ENCODE measurements at regions not wholly inside any gene's neighbourhood (a gene's known extent, or its start where the extent isn't known, plus 50 kb on each side); places are given as distances from the start of the nearest gene placed in this dataset.

DNA sequence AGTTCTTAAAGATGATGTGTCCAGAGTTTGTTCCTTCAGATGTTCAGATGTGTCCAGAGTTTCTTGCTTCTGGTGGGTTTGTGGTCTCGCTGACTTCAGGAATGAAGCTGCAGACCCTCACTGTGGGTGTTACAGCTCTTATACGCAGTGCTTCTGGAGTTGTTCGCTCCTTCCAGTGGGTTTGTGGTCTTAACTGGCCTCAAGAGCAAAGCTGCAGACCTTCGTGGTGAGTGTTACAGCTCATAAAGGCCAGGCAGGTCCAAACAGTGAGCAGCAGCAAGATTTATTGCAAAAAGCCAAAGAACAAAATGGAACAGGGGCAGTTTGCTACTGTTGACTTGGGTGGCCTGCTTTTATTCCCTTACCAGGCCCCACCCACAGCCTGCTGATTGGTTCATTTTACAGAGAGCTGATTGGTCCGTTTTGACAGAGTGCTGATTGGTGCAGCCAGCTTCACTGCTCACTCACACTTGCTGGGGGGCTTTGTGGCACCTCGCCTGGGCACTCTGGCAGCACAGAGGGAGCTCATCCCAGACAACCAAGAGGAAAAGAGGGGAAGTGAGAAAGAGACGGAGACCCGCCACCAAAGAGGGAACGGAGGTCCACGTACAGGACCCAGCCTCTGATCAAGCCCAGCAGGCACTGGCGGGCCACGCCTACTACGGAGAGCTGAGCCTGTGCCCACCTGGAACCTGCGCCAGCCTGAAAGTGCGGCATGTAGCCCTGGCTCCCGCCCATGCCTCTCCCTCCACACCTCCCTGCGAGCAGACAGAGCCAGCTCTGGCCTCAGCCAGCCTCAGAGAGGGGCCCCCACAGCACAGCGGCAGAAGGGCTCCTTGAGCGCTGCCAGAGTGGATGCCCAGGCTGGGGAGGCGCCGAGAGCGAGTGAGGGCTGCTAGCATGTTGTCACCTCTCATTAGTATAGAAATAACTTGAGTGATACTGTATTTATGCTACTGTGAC, 55.8 kb upstream of the SEMA3C start:
- no peak for DNase-seq (ENCODE audit: low spot score)
- CTCF ChIA-PET, result no interaction called here

DNA sequence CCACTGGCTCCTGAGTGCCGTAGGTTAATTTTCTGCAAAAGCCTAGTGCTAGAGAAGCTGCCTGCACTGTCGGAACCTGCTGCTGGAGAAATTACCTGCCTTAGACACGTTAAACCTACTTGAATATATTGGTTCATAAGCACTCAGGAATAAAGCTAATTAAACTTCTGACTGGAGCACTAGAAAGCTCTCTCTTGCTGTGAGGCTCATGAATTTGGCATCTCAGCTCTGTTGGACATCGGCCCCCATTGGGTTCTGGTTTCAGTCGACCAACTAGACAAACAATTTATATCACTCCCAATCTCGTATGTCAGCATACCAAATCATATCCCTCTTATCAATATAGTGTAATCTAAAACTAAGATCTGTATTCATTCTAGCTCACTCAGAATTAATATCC, 52.4 kb upstream of the SEMA3C start:
- H3K27me3 Mint-ChIP-seq (ENCODE audit: low read depth), result no peaks in the 10 kb centered on the region
- peaks cover 9% of the 10 kb centered on the region; the same call in 1 of the 2 replicates for H3K36me3 Mint-ChIP-seq
- DNase-seq (ENCODE audit: low spot score), result no peak
- TF ChIP-seq GTF2I (CRISPR knock-in tag; conservative IDR thresholded peaks at IDR 0.05), result no peak
- H3K27ac Mint-ChIP-seq, result no peak overlapping the region
- ChIA-PET POLR2A (no interaction called here), CTCF (no interaction called here)
- ATAC-seq, result no peak
- no peak overlapping the region for H3K4me3 Mint-ChIP-seq
- peaks cover 13% of the 10 kb centered on the region for H3K9me3 Mint-ChIP-seq
- H3K4me1 Mint-ChIP-seq, result peaks cover 7% of the 10 kb centered on the region

More for the DNA sequence above, 55.8 kb upstream of the SEMA3C start:
- ATAC-seq, result no peak
- H3K27ac Mint-ChIP-seq, result no peak overlapping the region
- H3K4me3 Mint-ChIP-seq, result no peak overlapping the region
- H3K4me1 Mint-ChIP-seq, result no peaks in the 10 kb centered on the region; the same call in 1 of the 2 replicates
- H3K36me3 Mint-ChIP-seq, result peaks cover 10% of the 10 kb centered on the region; the same call in 1 of the 2 replicates
- no peaks in the 10 kb centered on the region for H3K27me3 Mint-ChIP-seq (ENCODE audit: low read depth)
- peak; percentile 36; the same call in 1 of the 2 replicates for TF ChIP-seq NFYB (CRISPR knock-in tag; conservative IDR thresholded peaks at IDR 0.05; ENCODE audit: low read depth)
- TF ChIP-seq ZNF219 (CRISPR knock-in tag; IDR thresholded peaks at IDR 0.05; ENCODE audit: borderline replicate concordance), result no peak
- peaks cover 23% of the 10 kb centered on the region for H3K9me3 Mint-ChIP-seq
- POLR2A ChIA-PET, result interaction anchor here (0.6 kb wide), 1 partner anchor 95 kb away, joined by 4 read pairs; no protein-coding TSS in a partner anchor
